GM23248 (cell line): ENCODE measurements at regions not wholly inside any gene's neighbourhood (a gene's known extent, or its start where the extent isn't known, plus 50 kb on each side); places are given as distances from the start of the nearest gene placed in this dataset.

Experiments used
- DNase-seq: peaks from one replicate; pipeline ENCODE4 v3.0.0-alpha.2; 2015
- H2AFZ ChIP-seq: fragments of 200-600 bp; sonication (generic); 2 replicates; pipeline ENCODE4 v1.6.1; 2016; ENCODE audit warnings: antibody characterized with exemption
- H3F3A ChIP-seq: fragments of 200-600 bp; sonication (generic); 2 replicates; pipeline ENCODE4 v1.6.1; 2016; ENCODE audit warnings: mild to moderate bottlenecking, antibody characterized with exemption, mixed run types; ENCODE audit not compliant: insufficient read depth
- H3K27ac ChIP-seq: fragments of 200-600 bp; sonication (generic); 2 replicates; pipeline ENCODE4 v1.5.1; 2016; ENCODE audit warnings: mild to moderate bottlenecking
- H3K27me3 ChIP-seq: fragments of 200-600 bp; sonication (generic); replicated peaks from 2 replicates; pipeline ENCODE4 v1.6.1; 2016; ENCODE audit warnings: mild to moderate bottlenecking; ENCODE audit not compliant: insufficient read depth
- H3K36me3 ChIP-seq: fragments of 200-600 bp; sonication (generic); 2 replicates; pipeline ENCODE4 v1.6.1; 2016; ENCODE audit warnings: low read depth, mild to moderate bottlenecking
- H3K4me1 ChIP-seq: fragments of 200-600 bp; sonication (generic); 2 replicates; pipeline ENCODE4 v1.6.1; 2016; ENCODE audit warnings: mild to moderate bottlenecking; ENCODE audit not compliant: insufficient read depth
- H3K4me2 ChIP-seq: fragments of 200-600 bp; sonication (generic); one replicate; pipeline ENCODE4 v1.6.1; 2016; ENCODE audit warnings: mild to moderate bottlenecking; ENCODE audit not compliant: unreplicated experiment
- H3K4me3 ChIP-seq: fragments of 200-600 bp; sonication (generic); 2 replicates; pipeline ENCODE4 v1.5.1; 2016; ENCODE audit warnings: mild to moderate bottlenecking
- H3K79me2 ChIP-seq: fragments of 200-600 bp; sonication (generic); 2 replicates; pipeline ENCODE4 v1.6.1; 2016; ENCODE audit warnings: mild to moderate bottlenecking; ENCODE audit not compliant: insufficient read depth
- H3K9ac ChIP-seq: fragments of 200-600 bp; sonication (generic); 2 replicates; pipeline ENCODE4 v1.6.1; 2016; ENCODE audit warnings: mild to moderate bottlenecking
- H3K9me2 ChIP-seq: fragments of 200-600 bp; sonication (generic); 2 replicates; pipeline ENCODE4 v1.6.1; 2016; ENCODE audit warnings: mixed run types, mild to moderate bottlenecking, moderate library complexity; ENCODE audit not compliant: insufficient read depth
- H3K9me3 ChIP-seq: fragments of 200-600 bp; sonication (generic); one replicate; pipeline ENCODE4 v1.6.1; 2017; ENCODE audit warnings: low read depth
- H4K20me1 ChIP-seq: fragments of 200-600 bp; sonication (generic); 2 replicates; pipeline ENCODE4 v1.6.0; 2016; ENCODE audit not compliant: insufficient read depth
- EZH2 ChIP-seq: fragments of 200-600 bp; sonication (generic); IDR thresholded peaks from 2 replicates; pipeline ENCODE4 v1.6.1; 2018; ENCODE audit warnings: antibody characterized with exemption, mild to moderate bottlenecking; ENCODE audit not compliant: insufficient read depth, poor library complexity, severe bottlenecking
- EZH2phosphoT487 ChIP-seq: fragments of 200-600 bp; sonication (generic); IDR thresholded peaks from 2 replicates; pipeline ENCODE4 v1.6.1; 2018; ENCODE audit warnings: antibody characterized with exemption, moderate library complexity, mild to moderate bottlenecking, low read depth; ENCODE audit not compliant: insufficient read depth
- WGBS, 2 experiments: methylation state at CpG; one replicate each; pipeline ENCODE4 v1.1.6; 2015 to 2017; ENCODE audit warnings: low lambda C conversion rate in 2 of 2, low coverage in 1 of 2; ENCODE audit errors: missing lambda C conversion rate in 2 of 2; 5-methylcytosine and 5-hydroxymethylcytosine counted together
- in situ Hi-C: fragments of 300-500 bp; cut with MboI; formaldehyde crosslinking; loops from 2 replicates; pipeline ENCODE4 v1.15.0; 2020

DNA sequence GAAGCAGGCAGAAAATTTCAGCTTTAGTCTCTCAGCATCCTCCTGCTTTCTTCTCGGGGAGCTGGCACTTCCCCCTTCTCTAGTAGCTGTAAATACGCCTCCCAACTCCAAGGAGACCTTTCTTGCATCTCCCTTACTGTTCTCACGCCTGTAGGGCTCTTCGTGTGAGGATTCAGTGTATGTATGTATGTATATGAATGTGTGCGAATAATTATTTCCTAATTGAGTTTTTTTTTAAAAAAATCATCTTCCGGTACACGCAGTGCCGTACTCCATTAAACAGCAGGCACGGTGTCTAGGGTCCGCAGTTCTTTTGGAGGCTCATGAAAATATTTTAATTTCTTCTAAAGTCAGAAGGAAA lies 85.4 kb downstream of the HFE start:
- peak overlapping the region; percentile 85 for H3K4me2 ChIP-seq
- peaks cover 14% of the 10 kb centered on the region; the same call in 1 of the 2 replicates for H3K79me2 ChIP-seq
- no peaks in the 10 kb centered on the region for H3K9me3 ChIP-seq
- H3K27me3 ChIP-seq, result no peaks in the 10 kb centered on the region
- TF ChIP-seq EZH2, result no peak
- no peak for TF ChIP-seq EZH2phosphoT487
- peaks cover 17% of the 10 kb centered on the region for H3F3A ChIP-seq
- peak overlapping the region; percentile 95 for H3K9ac ChIP-seq
- no peaks in the 10 kb centered on the region for H3K36me3 ChIP-seq
- no peaks in the 10 kb centered on the region for H4K20me1 ChIP-seq
- peak; percentile 68 for DNase-seq
- peaks cover 15% of the 10 kb centered on the region; the same call in 1 of the 2 replicates for H3K4me1 ChIP-seq
- H2AFZ ChIP-seq, result peak overlapping the region; percentile 88
- WGBS, 2 experiments, result 0 to 2% methylated on average over 10 of the region's 10 CpGs
- peak overlapping the region; percentile 89 for H3K4me3 ChIP-seq
- no peaks in the 10 kb centered on the region for H3K9me2 ChIP-seq
- H3K27ac ChIP-seq, result peak overlapping the region; percentile 96
- in situ Hi-C loops, result no loop called here

DNA sequence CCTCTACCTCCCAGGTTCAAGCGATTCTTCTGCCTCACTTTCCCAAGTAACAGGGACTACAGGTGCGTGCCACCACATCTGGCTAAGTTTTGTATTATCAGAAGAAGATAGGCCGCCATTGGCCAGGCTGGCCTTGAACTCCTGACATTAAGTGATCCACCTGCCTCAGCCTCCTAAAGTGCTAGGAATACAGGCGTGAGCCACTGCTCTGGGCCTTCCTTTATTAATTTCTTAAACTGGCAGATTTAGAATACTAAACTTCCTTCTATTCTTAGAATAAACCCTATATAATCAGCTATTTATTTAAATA lies 86.6 kb downstream of the HFE start:
- TF ChIP-seq EZH2phosphoT487 (no peak), EZH2 (no peak)
- no peak for DNase-seq
- no peaks in the 10 kb centered on the region for H3K36me3 ChIP-seq
- no peaks in the 10 kb centered on the region for H3K9me2 ChIP-seq
- no peaks in the 10 kb centered on the region for H3K9me3 ChIP-seq
- in situ Hi-C loops, result no loop called here
- H3K27me3 ChIP-seq, result no peaks in the 10 kb centered on the region
- H3K4me2 ChIP-seq, result peak overlapping the region; percentile 85
- peaks cover 17% of the 10 kb centered on the region for H3F3A ChIP-seq
- H3K79me2 ChIP-seq, result peaks cover 14% of the 10 kb centered on the region; the same call in 1 of the 2 replicates
- H2AFZ ChIP-seq, result no peak overlapping the region
- no peak overlapping the region for H3K9ac ChIP-seq
- no peaks in the 10 kb centered on the region for H4K20me1 ChIP-seq
- WGBS, 2 experiments, result 98% methylated on average over 4 of the region's 4 CpGs
- H3K4me1 ChIP-seq, result peaks cover 15% of the 10 kb centered on the region; the same call in 1 of the 2 replicates
- H3K4me3 ChIP-seq, result no peak overlapping the region
- no peak overlapping the region for H3K27ac ChIP-seq

DNA sequence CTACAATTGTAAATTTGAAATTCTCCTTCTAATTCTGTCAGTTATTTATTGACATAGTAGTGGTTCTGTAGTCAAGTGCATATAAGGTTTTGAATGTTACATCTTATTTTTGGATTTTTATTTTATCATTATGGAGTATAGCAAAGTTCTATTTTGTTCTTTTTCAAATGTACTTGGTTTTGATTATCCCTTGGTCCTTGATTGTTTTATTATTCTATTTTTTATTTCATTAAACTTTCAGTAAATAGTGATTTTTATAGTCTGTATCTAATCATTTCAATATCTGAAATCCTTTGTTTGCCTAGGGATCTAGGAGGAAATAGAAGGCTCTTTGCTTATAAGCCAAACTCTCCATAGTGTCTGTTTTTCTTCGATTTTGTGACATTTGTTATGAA lies 87.8 kb downstream of the HFE start:
- H2AFZ ChIP-seq, result no peak overlapping the region
- H3K9me3 ChIP-seq, result no peaks in the 10 kb centered on the region
- DNase-seq, result no peak
- no peak overlapping the region for H3K4me3 ChIP-seq
- no peaks in the 10 kb centered on the region for H3K9me2 ChIP-seq
- no peak overlapping the region for H3K27ac ChIP-seq
- in situ Hi-C loops, result loop anchor here (25.0 kb wide), 1 partner anchor 962 kb away; a partner anchor contains a TSS
- peaks cover 17% of the 10 kb centered on the region for H3F3A ChIP-seq
- no peak overlapping the region for H3K4me2 ChIP-seq
- no peak for TF ChIP-seq EZH2phosphoT487
- TF ChIP-seq EZH2, result no peak
- no peaks in the 10 kb centered on the region for H3K36me3 ChIP-seq
- H3K27me3 ChIP-seq, result no peaks in the 10 kb centered on the region
- H4K20me1 ChIP-seq, result no peaks in the 10 kb centered on the region
- H3K4me1 ChIP-seq, result peaks cover 15% of the 10 kb centered on the region; the same call in 1 of the 2 replicates
- WGBS, 2 experiments, result 21 to 33% methylated on average over 1 of the region's 1 CpG
- no peak overlapping the region for H3K9ac ChIP-seq
- H3K79me2 ChIP-seq, result peaks cover 14% of the 10 kb centered on the region; the same call in 1 of the 2 replicates

DNA sequence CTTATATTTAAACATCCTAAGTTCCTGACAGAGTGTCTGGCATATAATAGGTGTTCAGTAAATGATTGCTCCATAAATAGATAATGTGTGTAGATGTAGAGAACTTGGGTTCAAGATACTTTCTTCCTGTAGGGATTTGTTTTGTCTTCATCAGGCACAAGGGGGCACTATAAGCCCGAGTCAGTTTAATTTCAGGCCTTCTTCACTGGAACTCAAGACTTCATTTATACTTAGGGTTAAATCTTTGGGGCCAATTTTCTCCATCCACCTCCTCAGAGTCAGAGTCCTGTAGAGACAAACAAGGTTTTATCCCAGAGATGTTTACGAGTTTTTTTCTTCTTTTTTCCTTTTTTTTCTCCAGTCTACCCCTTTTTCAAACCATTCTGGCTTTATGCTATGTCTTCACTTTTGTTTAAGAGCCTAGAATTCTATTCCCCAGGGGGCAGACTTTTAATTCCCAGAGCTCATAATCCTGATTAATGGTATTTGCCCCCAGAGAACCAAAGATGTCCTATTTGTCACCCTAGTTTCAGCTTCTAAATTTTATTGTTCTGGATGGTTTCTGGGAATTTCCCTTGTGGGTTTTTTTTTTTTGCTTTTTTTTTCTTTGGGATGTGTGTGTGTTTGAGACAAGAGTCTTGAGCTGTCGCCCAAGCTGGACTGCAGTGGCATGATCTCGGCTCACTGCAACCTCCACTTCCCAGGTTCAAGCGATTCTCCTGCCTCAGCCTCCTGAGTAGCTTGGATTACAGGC lies 88.4 kb downstream of the HFE start:
- peak; percentile 72 for DNase-seq
- H3K4me2 ChIP-seq, result no peak overlapping the region
- TF ChIP-seq EZH2, result no peak
- no peak for TF ChIP-seq EZH2phosphoT487

More for the DNA sequence above, 88.4 kb downstream of the HFE start:
- Histone ChIP-seq H3K27ac (no peak overlapping the region), H3K4me3 (no peak overlapping the region), H3K9me3 (no peaks in the 10 kb centered on the region), H3K9ac (no peak overlapping the region), H3K9me2 (no peaks in the 10 kb centered on the region), H3K79me2 (peaks cover 14% of the 10 kb centered on the region; the same call in 1 of the 2 replicates), H3K36me3 (no peaks in the 10 kb centered on the region), H3K27me3 (no peaks in the 10 kb centered on the region), H2AFZ (no peak overlapping the region), H4K20me1 (no peaks in the 10 kb centered on the region), H3K4me1 (peaks cover 13% of the 10 kb centered on the region; the same call in 1 of the 2 replicates), H3F3A (peaks cover 16% of the 10 kb centered on the region)
- WGBS, 2 experiments, result 59% methylated on average over 5 of the region's 5 CpGs
- in situ Hi-C loops, result loop anchor here (25.0 kb wide), 1 partner anchor 962 kb away; a partner anchor contains a TSS
